GM12878 (cell line): ENCODE measurements at regions not wholly inside any gene's neighbourhood (a gene's known extent, or its start where the extent isn't known, plus 50 kb on each side); places are given as distances from the start of the nearest gene placed in this dataset.

ENCODE experiments used
- ATF7 ChIP-seq: fragments of 450-650 bp; IDR thresholded peaks from 2 replicates; pipeline ENCODE4 v1.6.1; 2016; ENCODE audit warnings: low read depth, mild to moderate bottlenecking
- CEBPB ChIP-seq, 2 experiments: fragments of 150-350 bp in 1 of 2; IDR thresholded peaks; 2 replicates each; pipeline ENCODE4 v1.6.1; 2012 to 2014; ENCODE audit warnings: low read depth in 2 of 2, low read length in 2 of 2, borderline replicate concordance in 1 of 2, inconsistent platforms in 1 of 2
- GABPA ChIP-seq: IDR thresholded peaks from 2 replicates; pipeline ENCODE4 v1.6.1; 2014; ENCODE audit warnings: antibody characterized with exemption, low read depth, mild to moderate bottlenecking, inconsistent platforms
- GATAD2B ChIP-seq: fragments of 450-650 bp; conservative IDR thresholded peaks from 2 replicates; pipeline ENCODE4 v1.6.1; 2017; ENCODE audit warnings: low read depth, mild to moderate bottlenecking, moderate library complexity
- NFYA ChIP-seq: IDR thresholded peaks from 2 replicates; pipeline ENCODE4 v1.6.1; 2011; ENCODE audit warnings: low read depth, mild to moderate bottlenecking, low read length, improper control_type of control experiment, borderline replicate concordance
- POLR2A ChIP-seq: IDR thresholded peaks from 2 replicates; pipeline ENCODE4 v1.6.1; 2011; ENCODE audit warnings: low read depth, mild to moderate bottlenecking, low read length

GRCh38 chr17:79385962-79386563, 224.8 kb downstream of the RBFOX3 start:
- TF ChIP-seq ATF7 (no peak), CEBPB (IDR thresholded peaks at IDR 0.05; ENCODE audit: borderline replicate concordance in 1 of 2, low read depth in 2 of 2, low read length in 2 of 2) (no peak), GATAD2B (no peak), POLR2A (no peak), NFYA (no peak), GABPA (no peak)
